ENCODE measurements at regions not wholly inside any gene's neighbourhood (a gene's known extent, or its start where the extent isn't known, plus 50 kb on each side); places are given as distances from the start of the nearest gene placed in this dataset.

GRCh38 chr9:90300611-90301276 lies 341.9 kb downstream of the DIRAS2 start:
- no peak for TF ChIP-seq CTCF (IDR thresholded peaks at IDR 0.05)
- H3K9me3 ChIP-seq, result no peaks in the 10 kb centered on the region
- no peak overlapping the region for H3K4me3 ChIP-seq
- no peaks in the 10 kb centered on the region for H3K36me3 ChIP-seq (ENCODE audit: low read depth)
- intact Hi-C loops (cut with DNase I, micrococcal nuclease), result no loop called here
- no peak for DNase-seq
- ATAC-seq, result no peak
- H3K4me1 ChIP-seq (ENCODE audit: low read depth), result no peaks in the 10 kb centered on the region

GRCh38 chr9:90301277-90301653 lies 341.4 kb downstream of the DIRAS2 start:
- no peaks in the 10 kb centered on the region for H3K9me3 ChIP-seq
- H3K4me1 ChIP-seq (ENCODE audit: low read depth), result no peaks in the 10 kb centered on the region
- no peak for TF ChIP-seq CTCF (IDR thresholded peaks at IDR 0.05)
- no peaks in the 10 kb centered on the region for H3K36me3 ChIP-seq (ENCODE audit: low read depth)
- intact Hi-C loops (cut with DNase I, micrococcal nuclease), result no loop called here
- ATAC-seq (peak; percentile 100), DNase-seq (peak; percentile 40 to 54 (median 45))
- H3K4me3 ChIP-seq, result no peak overlapping the region

- H3K4me3 ChIP-seq, result no peak overlapping the region
- no peak for DNase-seq
- no peak for ATAC-seq
- no peak for TF ChIP-seq CTCF (IDR thresholded peaks at IDR 0.05)
- H3K36me3 ChIP-seq (ENCODE audit: low read depth), result no peaks in the 10 kb centered on the region
- H3K9me3 ChIP-seq, result no peaks in the 10 kb centered on the region
- no peaks in the 10 kb centered on the region for H3K4me1 ChIP-seq (ENCODE audit: low read depth)
- intact Hi-C loops (cut with DNase I, micrococcal nuclease), result no loop called here
Observed at GRCh38 chr9:90303655-90304054, 339.0 kb downstream of the DIRAS2 start.

GRCh38 chr9:90306158-90306557 lies 336.5 kb downstream of the DIRAS2 start:
- ATAC-seq, result no peak
- no peak for TF ChIP-seq CTCF (IDR thresholded peaks at IDR 0.05)
- Histone ChIP-seq H3K9me3 (no peaks in the 10 kb centered on the region), H3K4me3 (no peak overlapping the region), H3K4me1 (ENCODE audit: low read depth) (no peaks in the 10 kb centered on the region), H3K36me3 (ENCODE audit: low read depth) (no peaks in the 10 kb centered on the region)
- no peak for DNase-seq
- intact Hi-C loops (cut with DNase I, micrococcal nuclease), result no loop called here

- H3K4me3 ChIP-seq, result no peak overlapping the region
- ATAC-seq, result no peak
Observed at GRCh38 chr9:90307167-90307833, 335.3 kb downstream of the DIRAS2 start.

More at GRCh38 chr9:90307167-90307833, 335.3 kb downstream of the DIRAS2 start:
- TF ChIP-seq CTCF (IDR thresholded peaks at IDR 0.05), result no peak
- peak in 1 of 3 donors; percentile 14 for DNase-seq
- Histone ChIP-seq H3K36me3 (ENCODE audit: low read depth) (no peaks in the 10 kb centered on the region), H3K4me1 (ENCODE audit: low read depth) (no peaks in the 10 kb centered on the region), H3K9me3 (no peaks in the 10 kb centered on the region)
- intact Hi-C loops (cut with DNase I, micrococcal nuclease), result no loop called here
